ENCODE measurements at regions not wholly inside any gene's neighbourhood (a gene's known extent, or its start where the extent isn't known, plus 50 kb on each side); places are given as distances from the start of the nearest gene placed in this dataset.

- TF ChIP-seq ZNF416 (tag by site-specific recombination; IDR thresholded peaks at IDR 0.05) (no peak), ZNF704 (tag by site-specific recombination; IDR thresholded peaks at IDR 0.05) (no peak), ZNF621 (tag by site-specific recombination; IDR thresholded peaks at IDR 0.05) (no peak), ZNF571 (tag by site-specific recombination; IDR thresholded peaks at IDR 0.05) (no peak), ZNF148 (tag by site-specific recombination; IDR thresholded peaks at IDR 0.05; ENCODE audit: borderline replicate concordance) (no peak), ZNF76 (tag by site-specific recombination; IDR thresholded peaks at IDR 0.05; ENCODE audit: borderline replicate concordance, low read depth) (no peak)
- TF ChIP-seq, protein P1, sequence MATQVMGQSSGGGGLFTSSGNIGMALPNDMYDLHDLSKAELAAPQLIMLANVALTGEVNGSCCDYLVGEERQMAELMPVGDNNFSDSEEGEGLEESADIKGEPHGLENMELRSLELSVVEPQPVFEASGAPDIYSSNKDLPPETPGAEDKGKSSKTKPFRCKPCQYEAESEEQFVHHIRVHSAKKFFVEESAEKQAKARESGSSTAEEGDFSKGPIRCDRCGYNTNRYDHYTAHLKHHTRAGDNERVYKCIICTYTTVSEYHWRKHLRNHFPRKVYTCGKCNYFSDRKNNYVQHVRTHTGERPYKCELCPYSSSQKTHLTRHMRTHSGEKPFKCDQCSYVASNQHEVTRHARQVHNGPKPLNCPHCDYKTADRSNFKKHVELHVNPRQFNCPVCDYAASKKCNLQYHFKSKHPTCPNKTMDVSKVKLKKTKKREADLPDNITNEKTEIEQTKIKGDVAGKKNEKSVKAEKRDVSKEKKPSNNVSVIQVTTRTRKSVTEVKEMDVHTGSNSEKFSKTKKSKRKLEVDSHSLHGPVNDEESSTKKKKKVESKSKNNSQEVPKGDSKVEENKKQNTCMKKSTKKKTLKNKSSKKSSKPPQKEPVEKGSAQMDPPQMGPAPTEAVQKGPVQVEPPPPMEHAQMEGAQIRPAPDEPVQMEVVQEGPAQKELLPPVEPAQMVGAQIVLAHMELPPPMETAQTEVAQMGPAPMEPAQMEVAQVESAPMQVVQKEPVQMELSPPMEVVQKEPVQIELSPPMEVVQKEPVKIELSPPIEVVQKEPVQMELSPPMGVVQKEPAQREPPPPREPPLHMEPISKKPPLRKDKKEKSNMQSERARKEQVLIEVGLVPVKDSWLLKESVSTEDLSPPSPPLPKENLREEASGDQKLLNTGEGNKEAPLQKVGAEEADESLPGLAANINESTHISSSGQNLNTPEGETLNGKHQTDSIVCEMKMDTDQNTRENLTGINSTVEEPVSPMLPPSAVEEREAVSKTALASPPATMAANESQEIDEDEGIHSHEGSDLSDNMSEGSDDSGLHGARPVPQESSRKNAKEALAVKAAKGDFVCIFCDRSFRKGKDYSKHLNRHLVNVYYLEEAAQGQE (tag by site-specific recombination; IDR thresholded peaks at IDR 0.05), result no peak
- TF ChIP-seq, protein P2, sequence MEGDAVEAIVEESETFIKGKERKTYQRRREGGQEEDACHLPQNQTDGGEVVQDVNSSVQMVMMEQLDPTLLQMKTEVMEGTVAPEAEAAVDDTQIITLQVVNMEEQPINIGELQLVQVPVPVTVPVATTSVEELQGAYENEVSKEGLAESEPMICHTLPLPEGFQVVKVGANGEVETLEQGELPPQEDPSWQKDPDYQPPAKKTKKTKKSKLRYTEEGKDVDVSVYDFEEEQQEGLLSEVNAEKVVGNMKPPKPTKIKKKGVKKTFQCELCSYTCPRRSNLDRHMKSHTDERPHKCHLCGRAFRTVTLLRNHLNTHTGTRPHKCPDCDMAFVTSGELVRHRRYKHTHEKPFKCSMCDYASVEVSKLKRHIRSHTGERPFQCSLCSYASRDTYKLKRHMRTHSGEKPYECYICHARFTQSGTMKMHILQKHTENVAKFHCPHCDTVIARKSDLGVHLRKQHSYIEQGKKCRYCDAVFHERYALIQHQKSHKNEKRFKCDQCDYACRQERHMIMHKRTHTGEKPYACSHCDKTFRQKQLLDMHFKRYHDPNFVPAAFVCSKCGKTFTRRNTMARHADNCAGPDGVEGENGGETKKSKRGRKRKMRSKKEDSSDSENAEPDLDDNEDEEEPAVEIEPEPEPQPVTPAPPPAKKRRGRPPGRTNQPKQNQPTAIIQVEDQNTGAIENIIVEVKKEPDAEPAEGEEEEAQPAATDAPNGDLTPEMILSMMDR (tag by site-specific recombination; IDR thresholded peaks at IDR 0.05), result no peak
- TF ChIP-seq, protein P3, sequence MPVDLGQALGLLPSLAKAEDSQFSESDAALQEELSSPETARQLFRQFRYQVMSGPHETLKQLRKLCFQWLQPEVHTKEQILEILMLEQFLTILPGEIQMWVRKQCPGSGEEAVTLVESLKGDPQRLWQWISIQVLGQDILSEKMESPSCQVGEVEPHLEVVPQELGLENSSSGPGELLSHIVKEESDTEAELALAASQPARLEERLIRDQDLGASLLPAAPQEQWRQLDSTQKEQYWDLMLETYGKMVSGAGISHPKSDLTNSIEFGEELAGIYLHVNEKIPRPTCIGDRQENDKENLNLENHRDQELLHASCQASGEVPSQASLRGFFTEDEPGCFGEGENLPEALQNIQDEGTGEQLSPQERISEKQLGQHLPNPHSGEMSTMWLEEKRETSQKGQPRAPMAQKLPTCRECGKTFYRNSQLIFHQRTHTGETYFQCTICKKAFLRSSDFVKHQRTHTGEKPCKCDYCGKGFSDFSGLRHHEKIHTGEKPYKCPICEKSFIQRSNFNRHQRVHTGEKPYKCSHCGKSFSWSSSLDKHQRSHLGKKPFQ (tag by site-specific recombination; IDR thresholded peaks at IDR 0.05), result no peak
Observed at GRCh38 chr4:78005086-78005485, 52.0 kb upstream of the FRAS1 start.
